Tibial nerve (tissue), 4 donors: ENCODE measurements at regions not wholly inside any gene's neighbourhood (a gene's known extent, or its start where the extent isn't known, plus 50 kb on each side); places are given as distances from the start of the nearest gene placed in this dataset.

Source experiments
- CTCF ChIP-seq, 5 experiments: fragments of 200-600 bp in 3 of 5; fragments of 450-650 bp in 2 of 5; sonication (generic) in 3 of 5; IDR thresholded peaks; one replicate each; pipeline ENCODE4 v1.5.1; 2016 to 2019; ENCODE audit warnings: antibody characterized with exemption in 5 of 5, mild to moderate bottlenecking in 3 of 5, moderate library complexity in 2 of 5
- EP300 ChIP-seq, 2 donors: sonication (generic); formaldehyde crosslinking; IDR thresholded peaks; one replicate each; pipeline ENCODE4 v1.6.1; 2017; ENCODE audit warnings: antibody characterized with exemption in 2 of 2, mild to moderate bottlenecking in 1 of 2
- POLR2A ChIP-seq, 2 donors: fragments of 450-650 bp; IDR thresholded peaks; one replicate each; pipeline ENCODE4 v1.6.1; 2017; ENCODE audit warnings: antibody characterized with exemption in 2 of 2, mild to moderate bottlenecking in 2 of 2, moderate library complexity in 2 of 2

DNA sequence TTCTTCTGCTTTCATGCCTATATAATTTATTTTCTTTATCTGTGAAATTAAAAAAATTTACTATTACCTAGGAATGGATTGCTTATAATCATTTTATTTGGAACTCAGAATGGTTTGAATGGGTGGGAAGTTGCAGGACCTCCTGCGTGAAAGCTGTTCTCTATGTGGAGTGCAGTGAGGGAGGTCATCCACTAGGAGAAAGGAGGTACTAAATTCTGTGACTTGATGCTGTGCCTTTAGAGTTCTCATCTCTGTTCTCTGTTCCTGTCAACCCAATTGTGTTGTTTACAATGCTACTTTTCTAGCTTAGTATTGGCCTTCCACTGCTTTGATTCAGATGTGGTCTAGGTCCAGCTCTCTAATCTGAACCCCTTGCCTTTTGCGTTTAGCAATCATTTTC, 65.0 kb upstream of the HIVEP1 start:
- no peak for TF ChIP-seq CTCF (IDR thresholded peaks at IDR 0.05)
- no peak for TF ChIP-seq POLR2A (IDR thresholded peaks at IDR 0.05)
- TF ChIP-seq EP300 (IDR thresholded peaks at IDR 0.05): no peak
